Mesothelial cell of epicardium (in vitro differentiated cells): ENCODE measurements at regions not wholly inside any gene's neighbourhood (a gene's known extent, or its start where the extent isn't known, plus 50 kb on each side); places are given as distances from the start of the nearest gene placed in this dataset.

Experiments used
- DNase-seq, 2 experiments: peaks; one replicate each; pipeline ENCODE4 v3.0.0; 2021; ENCODE audit warnings: low spot score in 2 of 2; ENCODE audit not compliant: unreplicated experiment in 2 of 2
- H3K27ac Mint-ChIP-seq: 2 replicates; pipeline ENCODE4 v1.8.0; 2021; ENCODE audit warnings: mixed read lengths
- H3K27me3 Mint-ChIP-seq: 2 replicates; pipeline ENCODE4 v1.8.0; 2021; ENCODE audit warnings: low read depth, mixed read lengths
- H3K36me3 Mint-ChIP-seq: 2 replicates; pipeline ENCODE4 v1.8.0; 2021; ENCODE audit warnings: mixed read lengths
- H3K4me1 Mint-ChIP-seq: 2 replicates; pipeline ENCODE4 v1.8.0; 2021; ENCODE audit warnings: mixed read lengths
- H3K4me3 Mint-ChIP-seq: 2 replicates; pipeline ENCODE4 v1.8.0; 2021; ENCODE audit warnings: mild to moderate bottlenecking, moderate library complexity, mixed read lengths
- H3K9me3 Mint-ChIP-seq: 2 replicates; pipeline ENCODE4 v1.8.0; 2021; ENCODE audit warnings: mixed read lengths
- CTCF ChIP-seq: fragments of 200-600 bp; sonication (generic); IDR thresholded peaks from one replicate; pipeline ENCODE4 v1.5.0; 2021; ENCODE audit warnings: antibody characterized with exemption; ENCODE audit not compliant: unreplicated experiment

DNA sequence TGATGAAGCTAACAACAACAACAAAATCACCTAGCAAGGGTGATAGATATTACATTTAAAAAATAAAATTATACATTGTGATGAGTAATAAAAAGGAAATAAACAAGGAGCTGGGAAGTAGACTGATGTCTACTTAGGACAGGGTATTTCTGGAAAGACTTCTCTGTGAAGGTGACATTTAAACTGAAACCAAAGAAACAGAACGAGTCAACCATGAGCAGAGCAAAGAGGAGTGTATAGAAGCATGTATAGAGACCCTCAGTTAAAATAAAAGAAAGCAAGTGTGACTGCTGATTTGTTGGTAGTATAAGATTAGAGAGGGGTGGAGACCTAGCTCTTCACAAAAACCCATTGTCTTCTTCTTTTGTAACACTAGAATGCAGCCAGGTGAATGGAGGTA lies 53.0 kb upstream of the TDRD3 start:
- H3K36me3 Mint-ChIP-seq: no peaks in the 10 kb centered on the region
- H3K9me3 Mint-ChIP-seq: peaks cover 13% of the 10 kb centered on the region
- peaks cover 15% of the 10 kb centered on the region for H3K4me1 Mint-ChIP-seq
- no peaks in the 10 kb centered on the region for H3K27me3 Mint-ChIP-seq
- DNase-seq: no peak
- no peak overlapping the region for H3K27ac Mint-ChIP-seq
- no peak overlapping the region for H3K4me3 Mint-ChIP-seq
- TF ChIP-seq CTCF: no peak

GRCh38 chr13:60347174-60347573 lies 49.8 kb upstream of the TDRD3 start:
- H3K27ac Mint-ChIP-seq: no peak overlapping the region
- H3K9me3 Mint-ChIP-seq: peaks cover 2% of the 10 kb centered on the region
- H3K4me3 Mint-ChIP-seq: no peak overlapping the region
- no peak for DNase-seq
- no peaks in the 10 kb centered on the region for H3K27me3 Mint-ChIP-seq
- H3K4me1 Mint-ChIP-seq: peaks cover 23% of the 10 kb centered on the region
- H3K36me3 Mint-ChIP-seq: no peaks in the 10 kb centered on the region
- no peak for TF ChIP-seq CTCF
